Erythroblast (primary cell): ENCODE measurements at regions not wholly inside any gene's neighbourhood (a gene's known extent, or its start where the extent isn't known, plus 50 kb on each side); places are given as distances from the start of the nearest gene placed in this dataset.

Experiments
- GATA1 ChIP-seq: IDR thresholded peaks from 2 replicates; pipeline ENCODE4 v1.6.1; 2011; ENCODE audit warnings: low read depth, mild to moderate bottlenecking, control low read depth, low read length, moderate library complexity
- POLR2A ChIP-seq: IDR thresholded peaks from 2 replicates; pipeline ENCODE4 v1.6.1; 2011; ENCODE audit warnings: mild to moderate bottlenecking, low read length

DNA sequence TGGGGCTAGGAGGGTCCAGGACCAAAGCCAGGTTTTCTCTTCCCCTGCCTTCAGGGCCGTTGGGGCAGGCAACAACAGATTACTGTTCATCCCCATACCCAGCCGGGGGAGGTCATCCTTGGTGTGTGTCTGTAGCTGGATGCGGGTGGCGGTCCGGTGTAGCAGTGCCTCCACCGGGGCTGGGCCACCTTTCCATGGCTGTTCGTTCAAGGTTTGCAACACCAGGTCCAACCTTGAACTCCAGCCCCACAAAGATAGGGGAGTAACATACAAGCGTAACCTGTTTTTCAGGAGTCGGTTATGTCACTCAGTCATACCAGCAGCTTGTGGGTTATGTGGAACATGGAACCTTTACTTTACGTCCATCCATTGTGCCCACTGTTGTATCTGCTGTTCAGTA is 58.5 kb upstream of the FAM120A start:
- TF ChIP-seq POLR2A (no peak), GATA1 (no peak)
